ENCODE measurements at regions not wholly inside any gene's neighbourhood (a gene's known extent, or its start where the extent isn't known, plus 50 kb on each side); places are given as distances from the start of the nearest gene placed in this dataset.

DNA sequence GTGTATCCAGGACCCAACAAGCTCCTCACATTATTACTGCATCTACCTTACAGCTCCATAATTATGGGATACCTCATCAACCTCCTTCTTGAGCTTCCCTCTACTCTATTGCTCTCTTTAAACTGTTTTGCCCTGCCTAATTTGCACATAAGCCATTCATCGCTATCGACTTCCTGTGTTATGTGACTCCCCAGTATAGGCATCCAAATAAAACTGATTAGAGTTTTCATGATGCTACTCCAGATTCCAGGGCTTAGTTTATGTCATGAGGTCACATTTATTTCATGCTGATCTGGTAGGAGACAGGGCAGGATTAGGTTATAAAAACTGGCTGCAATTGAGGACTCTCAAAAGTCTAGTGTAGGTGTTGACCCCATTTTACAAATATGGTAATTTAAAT, 569.9 kb upstream of the MGAT4C start:
- Histone ChIP-seq H3K4me2 (ENCODE audit: unreplicated experiment) (no peak overlapping the region), H3F3A (ENCODE audit: insufficient read depth) (no peaks in the 10 kb centered on the region), H3K79me2 (ENCODE audit: insufficient read depth) (no peaks in the 10 kb centered on the region), H4K20me1 (ENCODE audit: insufficient read depth) (no peaks in the 10 kb centered on the region), H3K27me3 (replicated peaks; ENCODE audit: insufficient read depth) (no peaks in the 10 kb centered on the region), H2AFZ (no peak overlapping the region), H3K4me3 (no peak overlapping the region), H3K36me3 (ENCODE audit: low read depth) (no peaks in the 10 kb centered on the region), H3K4me1 (ENCODE audit: insufficient read depth) (no peaks in the 10 kb centered on the region), H3K9me3 (ENCODE audit: low read depth) (no peaks in the 10 kb centered on the region), H3K9ac (no peak overlapping the region), H3K9me2 (ENCODE audit: insufficient read depth) (no peaks in the 10 kb centered on the region), H3K27ac (no peak overlapping the region)
- WGBS, 2 experiments (ENCODE audit: low coverage in 1 of 2, low lambda C conversion rate in 2 of 2, missing lambda C conversion rate in 2 of 2), result 74 to 79% methylated on average over 2 of the region's 2 CpGs
- DNase-seq, result no peak
- in situ Hi-C loops (cut with MboI), result no loop called here
- TF ChIP-seq EZH2 (IDR thresholded peaks at IDR 0.05; ENCODE audit: insufficient read depth, poor library complexity, severe bottlenecking), result no peak
- no peak for TF ChIP-seq EZH2phosphoT487 (IDR thresholded peaks at IDR 0.05; ENCODE audit: insufficient read depth, low read depth)

- Histone ChIP-seq H3K9ac (no peak overlapping the region), H3K9me2 (ENCODE audit: insufficient read depth) (no peaks in the 10 kb centered on the region), H3K36me3 (ENCODE audit: low read depth) (no peaks in the 10 kb centered on the region), H3K4me1 (ENCODE audit: insufficient read depth) (no peaks in the 10 kb centered on the region), H3K79me2 (ENCODE audit: insufficient read depth) (no peaks in the 10 kb centered on the region), H4K20me1 (ENCODE audit: insufficient read depth) (no peaks in the 10 kb centered on the region), H3K27me3 (replicated peaks; ENCODE audit: insufficient read depth) (no peaks in the 10 kb centered on the region), H3K9me3 (ENCODE audit: low read depth) (no peaks in the 10 kb centered on the region), H2AFZ (no peak overlapping the region), H3K4me2 (ENCODE audit: unreplicated experiment) (no peak overlapping the region), H3K27ac (no peak overlapping the region), H3K4me3 (no peak overlapping the region), H3F3A (ENCODE audit: insufficient read depth) (no peaks in the 10 kb centered on the region)
- WGBS, 2 experiments (ENCODE audit: low coverage in 1 of 2, low lambda C conversion rate in 2 of 2, missing lambda C conversion rate in 2 of 2), result 41 to 58% methylated on average over 1 of the region's 1 CpG
- TF ChIP-seq EZH2 (IDR thresholded peaks at IDR 0.05; ENCODE audit: insufficient read depth, poor library complexity, severe bottlenecking), result no peak
- in situ Hi-C loops (cut with MboI), result no loop called here
- no peak for DNase-seq
These were observed 545.2 kb upstream of the MGAT4C start for GRCh38 chr12:86801439-86801838.

DNA sequence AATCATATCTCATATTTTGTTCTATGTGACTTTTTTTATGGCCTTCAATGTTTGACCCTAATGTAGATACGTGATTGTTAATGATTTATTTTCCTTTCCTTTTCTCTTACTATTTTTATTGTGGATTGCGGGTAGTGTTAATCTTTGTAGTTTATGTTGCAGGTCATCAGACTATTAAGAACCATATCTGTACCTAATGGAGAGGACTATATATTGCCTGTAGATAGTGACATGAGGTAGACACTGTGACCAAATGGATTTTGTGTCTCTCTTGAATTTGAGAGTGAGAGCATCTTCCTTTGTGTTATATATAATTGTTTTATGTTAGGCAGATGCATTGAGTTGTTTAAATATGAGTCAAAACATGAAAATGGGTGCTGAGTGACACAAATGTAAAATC, 543.4 kb upstream of the MGAT4C start:
- Histone ChIP-seq H3K4me1 (ENCODE audit: insufficient read depth) (no peaks in the 10 kb centered on the region), H3K79me2 (ENCODE audit: insufficient read depth) (no peaks in the 10 kb centered on the region), H3K9me2 (ENCODE audit: insufficient read depth) (no peaks in the 10 kb centered on the region), H3K4me2 (ENCODE audit: unreplicated experiment) (no peak overlapping the region), H3K9me3 (ENCODE audit: low read depth) (no peaks in the 10 kb centered on the region), H3K27me3 (replicated peaks; ENCODE audit: insufficient read depth) (no peaks in the 10 kb centered on the region), H3K9ac (no peak overlapping the region), H3K4me3 (no peak overlapping the region), H3K36me3 (ENCODE audit: low read depth) (no peaks in the 10 kb centered on the region), H3F3A (ENCODE audit: insufficient read depth) (no peaks in the 10 kb centered on the region), H2AFZ (no peak overlapping the region), H4K20me1 (ENCODE audit: insufficient read depth) (no peaks in the 10 kb centered on the region), H3K27ac (no peak overlapping the region)
- TF ChIP-seq EZH2phosphoT487 (IDR thresholded peaks at IDR 0.05; ENCODE audit: insufficient read depth, low read depth) (no peak), EZH2 (IDR thresholded peaks at IDR 0.05; ENCODE audit: insufficient read depth, poor library complexity, severe bottlenecking) (no peak)
- in situ Hi-C loops (cut with MboI), result no loop called here
- WGBS, 2 experiments (ENCODE audit: low coverage in 1 of 2, low lambda C conversion rate in 2 of 2, missing lambda C conversion rate in 2 of 2), result 11 to 21% methylated on average over 2 of the region's 2 CpGs
- no peak for DNase-seq

DNA sequence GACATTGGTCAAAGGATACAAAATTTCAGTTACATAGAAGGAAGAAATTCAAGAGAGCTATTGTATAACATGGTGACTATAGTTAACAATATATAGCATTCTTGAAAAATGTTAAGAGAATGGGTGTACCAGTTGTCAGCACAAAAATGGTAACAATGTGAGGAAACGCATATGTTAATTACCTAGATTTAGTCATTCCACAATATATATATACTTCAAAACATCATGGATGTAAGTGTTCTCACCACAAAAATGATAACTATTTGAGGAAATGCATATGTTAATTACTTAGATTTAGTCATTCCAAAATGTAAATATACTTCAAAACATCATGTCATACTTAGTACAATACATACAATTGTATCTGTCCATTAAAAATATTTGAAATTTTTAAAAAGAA, 540.4 kb upstream of the MGAT4C start:
- 58 to 71% methylated on average over 1 of the region's 1 CpG for WGBS, 2 experiments (ENCODE audit: low coverage in 1 of 2, low lambda C conversion rate in 2 of 2, missing lambda C conversion rate in 2 of 2)
- no peak overlapping the region for H2AFZ ChIP-seq

DNA sequence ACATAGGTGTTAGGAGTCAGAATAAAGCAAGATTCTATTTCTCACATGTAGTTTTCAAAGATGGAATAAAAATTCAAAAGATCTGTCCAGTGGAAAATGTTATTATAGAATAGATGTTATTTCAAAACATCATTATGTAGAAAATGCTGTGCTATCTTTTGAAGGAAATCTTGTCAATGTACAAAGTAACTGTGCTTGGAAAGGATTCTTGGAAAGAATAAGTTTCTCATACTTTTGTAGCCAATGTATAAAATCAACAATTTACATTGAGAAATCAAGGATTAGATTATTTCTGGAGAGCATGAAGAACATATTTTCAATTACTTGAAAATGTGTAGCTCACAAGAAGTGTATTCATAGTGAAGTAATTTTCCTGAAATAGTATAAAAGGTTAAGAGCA, 532.5 kb upstream of the MGAT4C start:
- Histone ChIP-seq H3K4me2 (ENCODE audit: unreplicated experiment) (no peak overlapping the region), H3K4me1 (ENCODE audit: insufficient read depth) (no peaks in the 10 kb centered on the region), H3K9me3 (ENCODE audit: low read depth) (no peaks in the 10 kb centered on the region), H3K36me3 (ENCODE audit: low read depth) (no peaks in the 10 kb centered on the region), H4K20me1 (ENCODE audit: insufficient read depth) (no peaks in the 10 kb centered on the region), H3K4me3 (no peak overlapping the region), H3K9ac (no peak overlapping the region), H3K27ac (no peak overlapping the region), H3F3A (ENCODE audit: insufficient read depth) (no peaks in the 10 kb centered on the region), H3K27me3 (replicated peaks; ENCODE audit: insufficient read depth) (no peaks in the 10 kb centered on the region), H3K79me2 (ENCODE audit: insufficient read depth) (no peaks in the 10 kb centered on the region), H2AFZ (no peak overlapping the region), H3K9me2 (ENCODE audit: insufficient read depth) (no peaks in the 10 kb centered on the region)
- no peak for DNase-seq
- TF ChIP-seq EZH2 (IDR thresholded peaks at IDR 0.05; ENCODE audit: insufficient read depth, poor library complexity, severe bottlenecking) (no peak), EZH2phosphoT487 (IDR thresholded peaks at IDR 0.05; ENCODE audit: insufficient read depth, low read depth) (no peak)
- in situ Hi-C loops (cut with MboI), result no loop called here

More for the DNA sequence above, 540.4 kb upstream of the MGAT4C start:
- Histone ChIP-seq H3K27me3 (replicated peaks; ENCODE audit: insufficient read depth) (no peaks in the 10 kb centered on the region), H3F3A (ENCODE audit: insufficient read depth) (no peaks in the 10 kb centered on the region), H3K79me2 (ENCODE audit: insufficient read depth) (no peaks in the 10 kb centered on the region), H3K27ac (no peak overlapping the region), H3K36me3 (ENCODE audit: low read depth) (no peaks in the 10 kb centered on the region), H4K20me1 (ENCODE audit: insufficient read depth) (no peaks in the 10 kb centered on the region), H3K4me2 (ENCODE audit: unreplicated experiment) (no peak overlapping the region), H3K9me2 (ENCODE audit: insufficient read depth) (no peaks in the 10 kb centered on the region), H3K4me3 (no peak overlapping the region), H3K4me1 (ENCODE audit: insufficient read depth) (no peaks in the 10 kb centered on the region), H3K9ac (no peak overlapping the region), H3K9me3 (ENCODE audit: low read depth) (no peaks in the 10 kb centered on the region)
- in situ Hi-C loops (cut with MboI), result no loop called here
- no peak for DNase-seq
- TF ChIP-seq EZH2phosphoT487 (IDR thresholded peaks at IDR 0.05; ENCODE audit: insufficient read depth, low read depth) (no peak), EZH2 (IDR thresholded peaks at IDR 0.05; ENCODE audit: insufficient read depth, poor library complexity, severe bottlenecking) (no peak)
